Kidney capillary endothelial cell (primary cell): ENCODE measurements at regions not wholly inside any gene's neighbourhood (a gene's known extent, or its start where the extent isn't known, plus 50 kb on each side); places are given as distances from the start of the nearest gene placed in this dataset.

ENCODE experiments used
- DNase-seq: peaks from one replicate; pipeline ENCODE4 v3.0.0-alpha.2; 2018; ENCODE audit warnings: low spot score

DNA sequence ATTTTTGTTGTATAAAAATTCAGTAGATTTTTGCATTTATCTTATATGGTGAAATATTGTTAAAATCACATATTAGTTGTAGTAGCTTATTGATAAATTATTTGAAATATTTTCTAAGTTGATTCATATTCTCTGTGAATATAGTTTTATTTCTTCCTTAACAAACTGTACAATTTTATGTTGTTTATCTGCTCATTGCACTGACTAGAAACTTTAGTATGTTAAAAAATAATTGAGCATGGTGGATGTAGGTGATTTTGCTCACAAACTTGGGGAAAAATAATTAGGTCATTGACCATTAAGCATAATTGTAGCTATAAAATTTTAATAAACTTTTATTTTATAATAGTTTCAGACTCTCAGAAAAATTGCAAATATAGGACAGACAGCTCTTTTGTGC lies 1445.3 kb upstream of the MIR17HG start:
- DNase-seq, result no peak

DNA sequence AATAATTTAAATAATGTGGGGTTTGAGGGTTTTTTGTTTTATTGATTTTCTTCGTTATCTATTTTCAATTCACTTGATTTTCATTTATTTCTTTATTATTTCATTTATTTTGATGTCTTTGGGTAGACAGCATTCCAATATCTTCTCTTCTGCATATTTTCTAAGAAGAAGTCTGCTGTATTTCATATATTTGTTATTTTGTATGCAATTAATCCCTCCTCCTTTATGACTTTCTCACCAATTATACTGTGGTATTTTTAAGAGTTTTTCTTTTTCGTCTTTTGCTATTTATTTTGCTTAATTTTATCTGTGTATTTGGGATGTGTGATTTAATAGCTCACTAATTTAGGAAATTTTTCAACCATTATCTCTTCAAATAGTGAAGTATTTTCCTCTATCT lies 1444.4 kb upstream of the MIR17HG start:
- no peak for DNase-seq

GRCh38 chr13:89910166-89910565 lies 1437.3 kb upstream of the MIR17HG start:
- DNase-seq, result no peak

DNA sequence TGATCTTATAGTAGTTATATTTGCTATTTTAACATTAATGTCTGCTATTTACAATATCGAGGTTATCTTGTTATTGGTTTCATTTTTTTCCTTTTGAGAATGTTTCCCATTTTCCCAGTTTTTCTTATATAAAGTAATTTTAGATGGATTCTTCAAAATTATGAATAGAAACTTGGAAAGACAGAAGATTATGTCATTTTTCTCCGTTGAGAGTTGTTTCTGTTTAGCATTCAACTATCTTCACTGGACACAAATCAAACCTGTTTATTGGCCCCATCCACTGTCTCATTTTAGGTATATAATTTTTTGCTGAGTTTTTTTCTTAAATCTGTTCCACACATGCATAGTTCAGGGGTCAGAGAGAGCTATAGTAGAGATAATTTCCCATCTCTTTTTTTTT lies 1430.9 kb upstream of the MIR17HG start:
- no peak for DNase-seq

DNA sequence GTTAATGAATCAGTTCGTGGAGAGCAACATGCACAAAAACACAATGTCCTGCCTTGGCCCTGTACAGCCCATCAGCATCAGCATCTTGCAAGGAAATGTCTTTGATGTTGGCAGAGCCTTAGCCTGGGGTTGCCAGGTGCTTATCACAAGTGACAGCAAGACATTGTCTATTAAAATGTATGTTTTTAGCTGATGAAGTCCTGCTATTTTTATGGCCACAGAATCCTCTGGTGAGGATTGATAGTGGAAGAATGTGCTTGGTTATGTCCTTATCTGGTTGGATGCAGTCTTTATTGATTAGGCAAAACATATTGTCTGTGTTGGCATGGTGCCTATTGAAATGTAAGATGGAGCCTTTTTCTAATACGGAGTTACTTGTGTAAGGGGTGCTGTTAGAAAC lies 1427.0 kb upstream of the MIR17HG start:
- DNase-seq, result no peak

DNA sequence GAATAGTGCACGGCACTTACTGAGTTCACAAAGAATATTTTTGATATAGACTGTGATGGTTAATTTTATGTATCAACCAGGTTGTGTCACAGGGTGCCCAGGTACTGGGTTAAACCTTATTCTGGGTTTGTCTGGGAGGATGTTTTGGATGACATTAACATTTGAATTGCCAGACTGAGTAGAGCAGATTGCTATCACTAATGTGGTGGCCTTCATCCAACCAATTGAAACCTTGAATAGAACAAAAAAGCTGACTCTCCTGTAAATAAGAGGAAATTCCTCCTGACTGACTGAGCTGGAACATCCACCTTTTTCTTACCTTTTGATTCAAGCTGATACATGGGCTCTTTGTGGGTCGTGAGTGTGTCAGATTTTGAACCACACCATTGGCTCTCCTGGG lies 1424.4 kb upstream of the MIR17HG start:
- DNase-seq, result no peak

DNA sequence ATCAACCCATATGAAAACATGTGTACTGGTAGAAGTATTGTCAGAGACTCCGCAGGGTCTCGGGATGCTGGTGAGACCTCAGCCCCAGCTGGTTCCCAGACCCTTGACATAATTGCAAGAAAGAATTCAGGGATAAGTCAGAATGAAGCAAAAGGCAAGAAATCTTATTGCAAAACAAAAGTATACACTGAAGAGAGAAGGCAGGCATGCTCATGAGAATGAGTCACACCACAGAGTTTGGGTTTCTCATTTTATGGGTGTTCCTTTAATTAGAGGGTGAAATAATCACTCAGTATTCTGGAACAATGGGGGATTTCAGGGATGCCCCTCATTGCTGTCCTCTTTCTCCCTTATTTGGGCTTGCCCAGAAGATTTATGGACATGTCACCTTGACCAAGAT lies 1423.8 kb upstream of the MIR17HG start:
- no peak for DNase-seq

GRCh38 chr13:89925107-89925506 lies 1422.4 kb upstream of the MIR17HG start:
- DNase-seq, result peak; percentile 1

GRCh38 chr13:89930861-89931260 lies 1416.6 kb upstream of the MIR17HG start:
- DNase-seq, result no peak

- DNase-seq, result no peak
Measured at GRCh38 chr13:89932902-89933301, 1414.6 kb upstream of the MIR17HG start.

DNA sequence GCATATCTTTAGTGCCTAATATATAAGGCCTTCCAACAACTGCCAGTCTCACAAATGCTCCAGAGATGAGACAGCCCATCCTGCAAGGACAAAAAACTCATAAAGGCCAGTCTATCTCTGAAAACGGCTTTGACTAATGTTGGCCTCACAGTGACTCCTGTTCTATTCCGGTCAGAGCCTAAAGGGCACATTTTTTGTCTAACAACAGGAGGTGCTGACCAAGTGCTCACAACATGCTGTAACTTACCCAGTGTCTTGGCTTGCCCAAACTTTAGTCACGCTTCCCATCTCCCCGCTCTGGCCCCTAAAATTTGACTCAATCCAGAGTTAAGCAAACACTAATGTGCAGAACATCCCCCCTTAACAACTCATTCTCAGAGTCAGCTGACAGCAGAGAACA lies 1411.2 kb upstream of the MIR17HG start:
- no peak for DNase-seq

GRCh38 chr13:89937420-89937819 lies 1410.1 kb upstream of the MIR17HG start:
- no peak for DNase-seq

DNA sequence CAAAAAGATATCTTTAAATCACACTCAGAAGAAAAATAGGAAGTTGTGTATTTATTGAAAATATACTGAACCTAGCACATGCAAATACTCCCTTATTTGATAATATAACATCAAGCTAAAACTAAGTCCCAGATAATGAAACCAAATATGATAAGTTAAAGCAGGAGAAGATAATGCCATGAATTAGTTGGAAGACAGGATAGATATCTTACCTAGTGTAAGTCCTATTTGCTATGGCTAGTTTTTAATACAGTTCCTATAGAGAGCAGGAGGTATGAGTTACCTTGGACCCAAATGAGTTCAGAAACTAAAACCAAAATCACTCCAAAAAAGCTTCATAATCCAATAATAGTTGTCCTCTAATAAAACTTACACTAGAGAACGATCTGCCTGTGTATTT lies 1407.1 kb upstream of the MIR17HG start:
- no peak for DNase-seq

DNA sequence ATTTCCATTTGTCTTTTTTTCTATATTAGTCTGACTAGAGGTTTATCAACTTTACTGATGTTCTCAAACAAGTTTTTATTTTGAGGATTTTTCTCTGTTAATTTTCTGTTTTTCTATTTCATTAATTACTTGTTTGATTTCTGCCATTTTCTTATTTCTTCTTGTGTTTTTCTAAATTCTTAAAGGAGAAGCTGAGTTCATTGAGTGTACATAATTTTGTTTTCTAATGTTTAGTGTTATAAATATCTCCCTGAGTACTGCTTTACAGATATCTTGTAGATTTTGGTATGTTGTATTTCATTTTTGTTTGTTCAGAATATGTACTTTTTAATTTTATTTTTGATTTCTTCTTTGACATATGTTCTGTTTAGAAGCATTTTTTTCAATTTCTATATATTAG lies 1404.3 kb upstream of the MIR17HG start:
- no peak for DNase-seq

DNA sequence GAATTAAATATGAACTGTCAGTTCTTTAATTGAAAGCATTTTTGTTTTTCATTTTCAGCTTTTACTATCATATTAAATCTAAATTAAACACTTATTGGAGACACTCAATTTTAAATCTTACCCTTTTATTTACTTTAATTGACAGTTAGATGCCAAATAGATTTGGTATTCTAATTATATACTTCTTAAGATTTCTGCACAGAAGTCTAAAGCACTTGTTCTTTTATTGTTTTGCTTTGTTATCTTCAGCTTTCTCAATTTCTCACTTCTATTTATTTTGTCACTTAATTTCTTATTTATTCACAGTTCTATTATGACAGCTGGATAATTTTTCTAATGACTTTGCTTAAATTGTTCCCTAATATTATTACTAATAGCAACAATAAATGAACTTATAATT lies 1397.3 kb upstream of the MIR17HG start:
- DNase-seq, result no peak

GRCh38 chr13:89951341-89951740 lies 1396.1 kb upstream of the MIR17HG start:
- DNase-seq, result no peak

GRCh38 chr13:89953581-89953980 lies 1393.9 kb upstream of the MIR17HG start:
- no peak for DNase-seq

- DNase-seq, result no peak
Measured at GRCh38 chr13:89955773-89956172, 1391.7 kb upstream of the MIR17HG start.

DNA sequence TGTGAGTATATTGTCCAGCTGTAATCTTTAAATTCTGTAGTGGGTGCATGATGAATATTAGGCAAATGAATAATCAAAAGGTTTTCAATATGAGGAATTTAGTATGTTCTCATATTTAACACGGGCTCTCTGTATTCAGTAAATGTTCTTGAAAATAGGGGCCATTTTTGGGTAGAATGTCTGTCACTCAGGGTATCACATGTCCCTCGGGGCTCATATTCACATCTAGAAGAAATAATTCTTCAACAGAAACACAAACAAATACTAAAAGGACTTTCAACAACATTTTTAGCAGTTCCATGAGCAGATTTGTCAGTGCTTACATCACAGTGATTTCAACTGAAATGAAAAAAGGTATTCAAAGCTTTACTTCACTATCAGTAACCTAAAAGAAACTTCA lies 1388.4 kb upstream of the MIR17HG start:
- DNase-seq, result no peak

DNA sequence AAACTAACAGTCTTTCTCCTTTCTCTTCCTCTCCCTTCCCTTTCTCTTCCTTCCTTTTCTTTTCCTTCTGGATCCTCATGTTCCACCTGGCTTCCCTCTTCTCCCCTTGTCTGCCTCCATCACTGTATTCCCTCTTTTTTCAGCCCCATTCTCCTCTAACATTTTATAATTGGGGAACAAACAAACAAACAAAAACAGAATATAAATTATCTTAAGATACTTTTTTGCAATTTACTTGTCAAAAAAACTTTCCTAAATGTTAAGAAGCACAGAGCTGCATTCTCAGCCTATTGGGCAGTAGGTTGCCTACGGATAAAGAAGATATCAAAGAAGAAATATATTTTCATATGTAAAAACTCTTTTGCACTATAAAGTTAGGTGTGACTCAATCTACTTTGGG lies 1382.2 kb upstream of the MIR17HG start:
- no peak for DNase-seq

DNA sequence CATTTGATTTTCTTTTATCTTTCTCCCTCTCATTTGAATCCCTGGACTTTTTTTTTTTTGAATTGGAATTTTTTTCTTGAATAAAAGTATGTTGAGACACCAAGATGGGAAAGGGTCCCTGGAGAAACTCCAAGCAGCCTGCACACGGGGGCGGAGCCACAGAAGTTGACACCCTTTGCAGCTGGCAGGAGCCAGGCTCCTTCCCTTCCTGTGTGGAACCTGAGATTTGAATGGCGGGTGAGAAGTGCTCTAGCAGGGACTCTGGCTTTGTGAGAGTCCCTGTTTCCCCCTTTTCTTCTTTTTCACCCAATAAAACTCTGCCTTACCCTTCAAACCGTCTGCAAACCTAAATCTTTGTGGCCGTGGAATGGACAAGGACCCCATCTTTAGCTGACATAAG lies 1381.0 kb upstream of the MIR17HG start:
- no peak for DNase-seq

GRCh38 chr13:89967701-89968100 lies 1379.8 kb upstream of the MIR17HG start:
- DNase-seq, result no peak

GRCh38 chr13:89968470-89968869 lies 1379.0 kb upstream of the MIR17HG start:
- no peak for DNase-seq

DNA sequence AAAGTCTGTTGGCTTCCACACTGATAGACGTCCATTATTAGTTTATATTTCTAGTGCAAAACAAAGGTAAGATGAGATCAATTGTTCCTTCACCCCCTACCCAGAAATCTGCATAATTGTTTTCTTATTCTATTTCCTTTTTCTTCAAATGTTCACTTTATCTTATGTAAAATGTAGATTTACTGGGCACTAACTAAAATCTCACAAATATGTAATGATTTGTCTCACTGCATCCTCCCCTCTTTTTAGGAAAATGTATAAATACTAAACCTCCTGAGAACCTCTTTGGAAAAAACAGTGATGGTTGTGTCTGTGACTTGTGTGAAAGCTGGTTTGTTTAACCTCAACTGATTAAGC lies 1377.2 kb upstream of the MIR17HG start:
- no peak for DNase-seq

DNA sequence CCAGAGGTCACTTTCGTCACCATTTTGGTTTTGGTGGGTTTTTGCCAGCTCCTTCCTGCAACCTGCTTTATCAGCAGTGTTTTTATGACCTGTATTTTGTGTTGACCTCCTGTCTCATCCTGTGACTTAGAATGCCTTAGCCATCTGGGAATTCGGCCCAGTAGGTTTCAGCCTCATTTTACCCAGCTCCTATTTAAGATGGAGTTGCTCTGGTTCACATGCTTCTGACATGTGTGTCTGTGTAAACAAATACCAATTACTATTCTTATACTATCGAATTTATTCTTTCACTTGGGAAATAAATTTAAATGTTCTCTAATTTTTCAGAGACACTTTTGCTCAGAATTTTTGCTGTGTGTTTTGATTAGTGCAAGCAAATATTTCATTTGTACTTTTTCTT lies 1370.3 kb upstream of the MIR17HG start:
- DNase-seq, result no peak
